Pancreas (tissue), 10 donors: ENCODE measurements at regions not wholly inside any gene's neighbourhood (a gene's known extent, or its start where the extent isn't known, plus 50 kb on each side); places are given as distances from the start of the nearest gene placed in this dataset.

Source experiments
- ATAC-seq, 4 donors: fragments of 200-7000 bp; cut with Tn5 transposase; one replicate each; pipeline versions ENCODE4 v1.8.0 to v1.9.1; 2020; ENCODE audit warnings: mild to moderate bottlenecking in 4 of 4, moderate library complexity in 4 of 4
- DNase-seq, 6 donors: peaks; one replicate each; pipeline ENCODE4 v3.0.0-alpha.2; 2020
- FAIRE-seq: peaks from 2 replicates; lab custom pipeline; 2012; peaks lifted over from hg19 to GRCh38; lab: Jason Lieb, UNC
- H3K27ac ChIP-seq, 4 donors: fragments of 200-600 bp; sonication (generic); 1 replicate in 3 of 4; 2 replicates in 1 of 4; pipeline versions ENCODE4 v1.5.0 to v1.8.0; 2020
- H3K27me3 ChIP-seq, 4 donors: fragments of 200-600 bp; one replicate each; pipeline ENCODE4 v1.8.0; 2021
- H3K36me3 ChIP-seq, 3 donors: fragments of 200-600 bp; sonication (generic) in 1 of 3; one replicate each; pipeline versions ENCODE4 v1.5.0 to v1.8.0; 2020 to 2021
- H3K4me1 ChIP-seq, 3 donors: fragments of 200-600 bp; one replicate each; pipeline ENCODE4 v1.8.0; 2021
- H3K4me3 ChIP-seq, 4 donors: fragments of 200-600 bp; sonication (generic) in 2 of 4; one replicate each; pipeline versions ENCODE4 v1.5.0 to v1.8.0; 2020 to 2021
- H3K9me3 ChIP-seq, 4 donors: fragments of 200-600 bp; one replicate each; pipeline ENCODE4 v1.8.0; 2021
- WGBS, 2 donors: extraction: QIAGEN DNeasy Blood & Tissue Kit; methylation state at CpG; one replicate each; pipeline ENCODE4 v1.1.7; 2013; 5-methylcytosine and 5-hydroxymethylcytosine counted together
- intact Hi-C, 3 donors: fragments of 100-400 bp; cut with DNase I; formaldehyde crosslinking; loops; one replicate each; pipeline versions ENCODE4 v1.11.1 to v1.14.2; 2022
- TF ChIP-seq, protein P1 (sequence below), 4 donors: fragments of 200-600 bp; sonication (generic) in 3 of 4; IDR thresholded peaks; one replicate each; pipeline versions ENCODE4 v1.5.0 to v1.8.0; 2021; ENCODE audit warnings: antibody characterized with exemption in 4 of 4
- donor health status: healthy with polysubstance abuse.
- donor health status: DM: no; HTN: no; CAD: no; lungs with moderate emphysema.
- donor health status: DM: no; HTN: no; CAD: no.
- donor health status: control.
- donor health status: control.
- donor health status: Bipolar disorder and iron deficiency.
- donor health status: DM: yes; HTN: yes; CAD: no.
- donor health status: DM: no; HTN: no; CAD: no.
- donor health status: DM: no; HTN: no; CAD: no.
- donor health status: DM: yes; HTN: yes; CAD: no.

DNA sequence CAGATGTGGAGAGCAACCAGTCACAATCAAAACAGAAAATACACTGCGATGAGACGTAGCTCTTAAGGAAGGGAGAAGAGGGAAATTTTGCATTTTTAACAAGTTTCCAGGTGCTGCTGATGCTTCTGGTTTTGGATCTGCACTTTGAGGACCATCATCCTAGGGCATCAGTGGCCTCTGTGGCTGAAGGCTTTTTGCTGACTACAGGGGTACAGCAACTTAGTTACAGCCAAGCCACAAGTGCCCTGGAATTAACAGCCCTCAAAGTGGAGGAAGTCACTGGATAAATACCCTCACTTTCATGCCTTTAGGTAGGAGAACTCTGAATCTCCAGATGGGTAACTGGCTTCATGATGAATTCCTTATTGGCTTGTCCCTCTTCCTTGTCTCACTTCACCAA, 700.9 kb downstream of the TMEM182 start:
- no peaks in the 10 kb centered on the region for H3K27me3 ChIP-seq
- H3K36me3 ChIP-seq: no peaks in the 10 kb centered on the region
- intact Hi-C loops: no loop called here
- TF ChIP-seq, protein P1, sequence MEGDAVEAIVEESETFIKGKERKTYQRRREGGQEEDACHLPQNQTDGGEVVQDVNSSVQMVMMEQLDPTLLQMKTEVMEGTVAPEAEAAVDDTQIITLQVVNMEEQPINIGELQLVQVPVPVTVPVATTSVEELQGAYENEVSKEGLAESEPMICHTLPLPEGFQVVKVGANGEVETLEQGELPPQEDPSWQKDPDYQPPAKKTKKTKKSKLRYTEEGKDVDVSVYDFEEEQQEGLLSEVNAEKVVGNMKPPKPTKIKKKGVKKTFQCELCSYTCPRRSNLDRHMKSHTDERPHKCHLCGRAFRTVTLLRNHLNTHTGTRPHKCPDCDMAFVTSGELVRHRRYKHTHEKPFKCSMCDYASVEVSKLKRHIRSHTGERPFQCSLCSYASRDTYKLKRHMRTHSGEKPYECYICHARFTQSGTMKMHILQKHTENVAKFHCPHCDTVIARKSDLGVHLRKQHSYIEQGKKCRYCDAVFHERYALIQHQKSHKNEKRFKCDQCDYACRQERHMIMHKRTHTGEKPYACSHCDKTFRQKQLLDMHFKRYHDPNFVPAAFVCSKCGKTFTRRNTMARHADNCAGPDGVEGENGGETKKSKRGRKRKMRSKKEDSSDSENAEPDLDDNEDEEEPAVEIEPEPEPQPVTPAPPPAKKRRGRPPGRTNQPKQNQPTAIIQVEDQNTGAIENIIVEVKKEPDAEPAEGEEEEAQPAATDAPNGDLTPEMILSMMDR (IDR thresholded peaks at IDR 0.05): no peak
- no peaks in the 10 kb centered on the region for H3K4me1 ChIP-seq
- WGBS, 2 donors: 78 to 79% methylated on average over 2 of the region's 2 CpGs
- no peak overlapping the region for H3K27ac ChIP-seq
- DNase-seq (no peak), ATAC-seq (no peak), FAIRE-seq (no peak)
- no peaks in the 10 kb centered on the region for H3K9me3 ChIP-seq
- H3K4me3 ChIP-seq: no peak overlapping the region

DNA sequence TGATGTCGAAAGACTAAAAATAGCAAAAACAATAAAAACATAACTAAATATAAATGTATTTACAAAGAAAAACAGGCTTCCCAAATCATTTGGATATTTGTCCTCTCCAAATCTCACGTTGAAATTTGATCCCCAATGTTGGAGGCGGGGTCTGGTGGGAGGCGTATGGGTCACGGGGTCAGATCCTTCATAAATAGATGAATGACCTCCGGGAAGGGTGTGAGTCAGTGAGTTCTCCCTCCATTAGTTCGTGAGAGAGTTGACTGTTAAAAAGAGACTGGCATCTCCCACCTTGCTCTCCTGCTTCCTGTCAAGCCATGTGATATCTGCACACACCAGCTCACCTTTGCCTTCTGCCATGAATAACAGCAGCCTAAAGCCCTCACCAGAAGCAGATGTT, 703.0 kb downstream of the TMEM182 start:
- TF ChIP-seq, protein P1 (IDR thresholded peaks at IDR 0.05): no peak
- FAIRE-seq (no peak), ATAC-seq (no peak), DNase-seq (no peak)
- H3K27me3 ChIP-seq: no peaks in the 10 kb centered on the region
- H3K9me3 ChIP-seq: no peaks in the 10 kb centered on the region
- intact Hi-C loops: no loop called here
- H3K36me3 ChIP-seq: no peaks in the 10 kb centered on the region
- H3K4me3 ChIP-seq: no peak overlapping the region
- no peak overlapping the region for H3K27ac ChIP-seq
- H3K4me1 ChIP-seq: no peaks in the 10 kb centered on the region
- 48 to 57% methylated on average over 7 of the region's 7 CpGs for WGBS, 2 donors

DNA sequence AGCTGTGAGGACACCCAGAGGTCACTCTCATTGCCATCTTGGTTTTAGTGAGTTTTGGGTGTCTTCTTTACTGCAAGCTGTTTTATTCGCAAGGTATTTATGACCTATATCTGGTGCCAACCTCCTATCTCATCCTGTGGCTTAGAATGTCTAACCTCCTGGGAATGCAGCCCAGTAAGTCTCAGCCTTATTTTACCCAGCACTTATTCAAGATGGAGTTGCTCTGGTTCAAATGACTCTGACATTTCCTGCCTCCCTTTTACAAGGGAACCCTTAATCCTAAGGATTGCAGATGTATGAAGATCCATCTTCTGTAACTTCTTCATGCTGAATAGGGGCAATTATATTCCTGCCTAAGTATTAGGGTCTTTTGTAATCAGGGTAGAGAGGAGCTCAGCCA, 708.0 kb downstream of the TMEM182 start:
- no peaks in the 10 kb centered on the region for H3K27me3 ChIP-seq
- ATAC-seq (no peak), DNase-seq (no peak), FAIRE-seq (no peak)
- no peaks in the 10 kb centered on the region for H3K4me1 ChIP-seq
- no peaks in the 10 kb centered on the region for H3K36me3 ChIP-seq
- no peak overlapping the region for H3K27ac ChIP-seq
- H3K4me3 ChIP-seq: no peak overlapping the region
- intact Hi-C loops: no loop called here
- H3K9me3 ChIP-seq: no peaks in the 10 kb centered on the region
- TF ChIP-seq, protein P1 (IDR thresholded peaks at IDR 0.05): no peak
- 75 to 93% methylated on average over 1 of the region's 1 CpG for WGBS, 2 donors

DNA sequence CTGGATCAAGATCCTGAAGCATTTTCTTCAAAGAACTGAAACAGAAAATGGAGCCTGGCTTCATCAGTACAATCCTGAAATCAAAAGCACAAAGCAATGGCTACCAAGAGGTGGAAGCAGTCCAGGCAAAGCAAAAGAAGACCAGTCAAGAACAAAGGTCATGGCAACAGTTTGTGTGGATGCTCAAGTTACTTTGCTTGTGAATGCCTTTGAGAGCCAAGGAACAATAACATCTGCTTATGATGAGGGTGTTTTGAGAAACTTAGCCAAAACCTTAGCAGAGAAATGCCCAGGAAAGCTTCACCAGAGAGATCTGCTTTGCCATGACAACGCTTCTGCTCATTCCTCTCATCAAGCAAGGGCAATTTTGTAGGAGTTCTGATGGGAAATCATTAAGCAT, 723.1 kb downstream of the TMEM182 start:
- Histone ChIP-seq H3K4me3 (no peak overlapping the region), H3K27me3 (no peaks in the 10 kb centered on the region), H3K36me3 (no peaks in the 10 kb centered on the region), H3K4me1 (no peaks in the 10 kb centered on the region), H3K9me3 (no peaks in the 10 kb centered on the region), H3K27ac (no peak overlapping the region)
- TF ChIP-seq, protein P1 (IDR thresholded peaks at IDR 0.05): no peak
- no peak for DNase-seq
- intact Hi-C loops: no loop called here
- no peak for ATAC-seq
- FAIRE-seq: no peak
- WGBS, 2 donors: 63 to 70% methylated on average over 1 of the region's 1 CpG

DNA sequence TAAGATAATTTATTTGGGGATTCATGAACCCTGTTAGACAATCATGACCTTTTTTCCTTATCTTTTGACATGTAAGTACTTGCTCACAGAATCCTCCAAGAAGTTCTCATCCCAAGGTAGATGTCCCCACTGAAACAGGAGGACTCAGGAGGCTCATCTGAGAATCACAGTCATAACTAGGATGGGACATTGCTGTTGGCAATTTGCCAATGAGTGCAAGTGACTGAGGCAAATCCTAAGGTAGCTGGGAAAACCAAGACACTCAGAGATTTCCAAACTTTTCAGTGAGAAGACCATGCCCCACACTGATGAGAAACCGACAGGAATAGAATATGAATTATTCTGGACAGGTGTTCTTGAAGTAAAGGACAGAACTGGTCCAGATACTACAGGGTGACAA, 735.0 kb downstream of the TMEM182 start:
- DNase-seq (no peak), FAIRE-seq (no peak), ATAC-seq (no peak)
- Histone ChIP-seq H3K36me3 (no peaks in the 10 kb centered on the region), H3K27ac (no peak overlapping the region), H3K27me3 (no peaks in the 10 kb centered on the region), H3K4me3 (no peak overlapping the region), H3K9me3 (no peaks in the 10 kb centered on the region), H3K4me1 (no peaks in the 10 kb centered on the region)
- TF ChIP-seq, protein P1 (IDR thresholded peaks at IDR 0.05): no peak
- intact Hi-C loops: no loop called here
- whole genome bisulfite sequencing, 2 donors: 41 to 43% methylated on average over 1 of the region's 1 CpG
